GM12878 (cell line): ENCODE measurements at regions not wholly inside any gene's neighbourhood (a gene's known extent, or its start where the extent isn't known, plus 50 kb on each side); places are given as distances from the start of the nearest gene placed in this dataset.

Experiments
- ATAC-seq: fragments of 200-7000 bp; cut with Tn5 transposase; 3 replicates; pipeline ENCODE4 v1.9.1; 2020; ENCODE audit warnings: mild to moderate bottlenecking, moderate library complexity
- BruUV-seq: library from RNA; stranded (reverse); fragments of 400-500 nt; replicated peaks from 2 replicates; lab custom pipeline; 2021; lab: Mats Ljungman, UMichigan
- CTCF ChIA-PET: fragments of 300-600 bp; sonication (Branson Sonifier 250); formaldehyde crosslinking; extraction: SDS; loops from one replicate; lab custom pipeline; 2021; ENCODE audit warnings: inconsistent platforms; lab: Yijun Ruan, JAX
- POLR2A ChIA-PET: fragments of 350-600 bp; formaldehyde crosslinking; extraction: SDS; loops from one replicate; lab custom pipeline; 2021; ENCODE audit warnings: inconsistent platforms; lab: Charles Lee
- RAD21 ChIA-PET: fragments of 300-600 bp; sonication (Branson Sonifier 250); formaldehyde crosslinking; loops from one replicate; lab custom pipeline; 2023; ENCODE audit warnings: antibody characterized with exemption; ENCODE audit not compliant: unreplicated experiment; lab: Charles Lee
- SMC1A ChIA-PET: fragments of 300-600 bp; sonication (Branson Sonifier 250); formaldehyde crosslinking; loops from one replicate; lab custom pipeline; 2023; ENCODE audit not compliant: unreplicated experiment, uncharacterized antibody; lab: Charles Lee
- DNase-seq: peaks from one replicate; pipeline ENCODE4 v3.0.0-alpha.2; 2011; ENCODE audit warnings: low read depth, low spot score
- FAIRE-seq: peaks from 3 replicates; lab custom pipeline; 2011; peaks lifted over from hg19 to GRCh38; lab: Jason Lieb, UNC
- H2AFZ ChIP-seq: 2 replicates; pipeline ENCODE4 v1.6.0; 2011; ENCODE audit warnings: low read depth, low read length, control low read depth; ENCODE audit not compliant: control insufficient read depth
- H3K27ac ChIP-seq: 2 replicates; pipeline ENCODE4 v1.5.1; 2011; ENCODE audit warnings: control low read depth; ENCODE audit not compliant: control insufficient read depth, insufficient read depth
- H3K27me3 ChIP-seq, 2 experiments: replicated peaks in 1 of 2; 2 replicates each; pipeline versions ENCODE4 v1.6.0 to v1.6.1; 2011; ENCODE audit warnings: low read length in 1 of 2; ENCODE audit not compliant: control insufficient read depth in 2 of 2, insufficient read depth in 2 of 2
- H3K36me3 ChIP-seq, 2 experiments: 2 replicates each; pipeline ENCODE4 v1.5.1; 2011; ENCODE audit warnings: low read length in 1 of 2; ENCODE audit not compliant: control insufficient read depth in 2 of 2, insufficient read depth in 2 of 2
- H3K4me1 ChIP-seq: 2 replicates; pipeline ENCODE4 v1.6.1; 2011; ENCODE audit warnings: mild to moderate bottlenecking, low read length, moderate library complexity, mixed read lengths; ENCODE audit not compliant: control insufficient read depth, insufficient read depth
- H3K4me2 ChIP-seq: 2 replicates; pipeline ENCODE4 v1.6.0; 2011; ENCODE audit warnings: control low read depth; ENCODE audit not compliant: control insufficient read depth, insufficient read depth
- H3K4me3 ChIP-seq: fragments of 200-600 bp; sonication (generic); 2 replicates; pipeline ENCODE4 v1.5.1; 2016
- H3K79me2 ChIP-seq: 2 replicates; pipeline ENCODE4 v1.6.0; 2011; ENCODE audit warnings: low read length; ENCODE audit not compliant: control insufficient read depth, insufficient read depth
- H3K9ac ChIP-seq: 2 replicates; pipeline ENCODE4 v1.8.0; 2011; ENCODE audit warnings: low read length, control low read depth, mixed read lengths; ENCODE audit not compliant: control insufficient read depth, insufficient read depth
- H3K9me3 ChIP-seq: replicated peaks from 3 replicates; pipeline ENCODE4 v1.5.1; 2011; ENCODE audit warnings: mild to moderate bottlenecking, low read length; ENCODE audit not compliant: control insufficient read depth, insufficient read depth
- H4K20me1 ChIP-seq: 2 replicates; pipeline ENCODE4 v1.6.0; 2011; ENCODE audit not compliant: control insufficient read depth, insufficient read depth
- CBX3 ChIP-seq: fragments of 200-600 bp; sonication (generic); IDR thresholded peaks from 2 replicates; pipeline ENCODE4 v1.6.1; 2016; ENCODE audit warnings: low read depth, borderline replicate concordance
- CHD2 ChIP-seq: IDR thresholded peaks from 2 replicates; pipeline ENCODE4 v1.6.1; 2011; ENCODE audit warnings: low read depth, low read length, improper control_type of control experiment, borderline replicate concordance
- CHD4 ChIP-seq: fragments of 200-600 bp; sonication (generic); IDR thresholded peaks from 2 replicates; pipeline ENCODE4 v1.6.1; 2016; ENCODE audit warnings: mild to moderate bottlenecking
- CREM ChIP-seq: IDR thresholded peaks from 2 replicates; pipeline ENCODE4 v1.6.1; 2014; ENCODE audit warnings: antibody characterized with exemption, low read depth
- GATAD2B ChIP-seq: fragments of 450-650 bp; conservative IDR thresholded peaks from 2 replicates; pipeline ENCODE4 v1.6.1; 2017; ENCODE audit warnings: low read depth, mild to moderate bottlenecking, moderate library complexity
- IKZF1 ChIP-seq: fragments of 450-650 bp; conservative IDR thresholded peaks from 2 replicates; pipeline ENCODE4 v1.6.1; 2017; ENCODE audit warnings: antibody characterized with exemption, mild to moderate bottlenecking
- IKZF2 ChIP-seq, 2 experiments: fragments of 450-650 bp; IDR thresholded peaks; 2 replicates each; pipeline ENCODE4 v1.6.1; 2017; ENCODE audit warnings: mild to moderate bottlenecking in 2 of 2, moderate library complexity in 2 of 2
- KDM1A ChIP-seq: fragments of 200-600 bp; sonication (generic); IDR thresholded peaks from 2 replicates; pipeline ENCODE4 v1.6.1; 2016; ENCODE audit warnings: borderline replicate concordance
- MEF2A ChIP-seq: IDR thresholded peaks from 2 replicates; pipeline ENCODE4 v1.6.1; 2011; ENCODE audit warnings: low read depth, mild to moderate bottlenecking, low read length, moderate library complexity; ENCODE audit not compliant: insufficient read depth
- MEF2B ChIP-seq: fragments of 450-650 bp; IDR thresholded peaks from 2 replicates; pipeline ENCODE4 v1.6.1; 2018; ENCODE audit warnings: mild to moderate bottlenecking, moderate library complexity; ENCODE audit not compliant: partially characterized antibody, poor library complexity, severe bottlenecking
- MTA2 ChIP-seq: fragments of 450-650 bp; IDR thresholded peaks from 2 replicates; pipeline ENCODE4 v1.6.1; 2016; ENCODE audit warnings: low read depth, mild to moderate bottlenecking, moderate library complexity
- NBN ChIP-seq: fragments of 450-650 bp; IDR thresholded peaks from 2 replicates; pipeline ENCODE4 v1.6.1; 2016
- RUNX3 ChIP-seq: IDR thresholded peaks from 2 replicates; pipeline ENCODE4 v1.6.1; 2012; ENCODE audit warnings: low read length, inconsistent platforms
- SMAD1 ChIP-seq: fragments of 450-650 bp; IDR thresholded peaks from 2 replicates; pipeline ENCODE4 v1.6.1; 2018; ENCODE audit warnings: mild to moderate bottlenecking, low read depth; ENCODE audit not compliant: partially characterized antibody
- STAT3 ChIP-seq: IDR thresholded peaks from 2 replicates; pipeline ENCODE4 v1.6.1; 2011; ENCODE audit warnings: low read depth, low read length, improper control_type of control experiment
- ZNF274 ChIP-seq: IDR thresholded peaks from one replicate; pipeline ENCODE4 v1.8.0; 2011; ENCODE audit not compliant: insufficient read length, insufficient read depth
- ZNF622 ChIP-seq: fragments of 450-650 bp; IDR thresholded peaks from 2 replicates; pipeline ENCODE4 v1.6.1; 2017; ENCODE audit warnings: mild to moderate bottlenecking, inconsistent platforms
- WGBS: methylation state at CpG from one replicate; pipeline ENCODE4 v1.1.6; 2016; ENCODE audit warnings: low lambda C conversion rate; ENCODE audit not compliant: insufficient replicate concordance, insufficient coverage; ENCODE audit errors: missing lambda C conversion rate; 5-methylcytosine and 5-hydroxymethylcytosine counted together
- in situ Hi-C: fragments of 300-500 bp; cut with MboI; formaldehyde crosslinking; loops from 9 replicates; pipeline ENCODE4 v1.14.3; 2018; ENCODE audit warnings: mixed read lengths
- intact Hi-C: fragments of 100-400 bp; cut with micrococcal nuclease; formaldehyde crosslinking; loops from one replicate; pipeline ENCODE4 v1.14.2; 2022; ENCODE audit not compliant: unreplicated experiment
- TF ChIP-seq, protein P1 (sequence below): fragments of 450-650 bp; IDR thresholded peaks from 2 replicates; pipeline ENCODE4 v1.6.1; 2017; ENCODE audit warnings: mild to moderate bottlenecking, low read depth, inconsistent platforms; ENCODE audit not compliant: poor library complexity, severe bottlenecking
- TF ChIP-seq, protein P2 (sequence below): fragments of 450-650 bp; IDR thresholded peaks from 2 replicates; pipeline ENCODE4 v1.6.1; 2018; ENCODE audit warnings: borderline replicate concordance, mild to moderate bottlenecking; ENCODE audit not compliant: partially characterized antibody

DNA sequence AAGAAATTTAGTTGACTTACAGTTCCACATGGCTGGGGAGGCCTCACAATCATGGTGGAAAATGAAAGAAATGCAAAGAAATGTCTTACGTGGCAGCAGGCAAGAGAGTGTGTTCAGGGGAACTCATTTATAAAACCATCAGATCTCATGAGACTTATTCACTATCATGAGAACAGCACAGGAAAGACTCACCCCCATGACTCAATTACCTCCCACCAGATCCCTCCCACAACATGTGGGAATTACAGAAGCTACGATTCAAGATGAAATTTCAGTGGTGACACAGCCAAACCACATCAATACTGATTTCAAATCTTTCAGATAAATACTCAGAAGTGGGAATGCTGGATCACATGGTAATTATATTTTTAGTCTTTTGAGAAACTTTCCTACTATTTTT is 1357.9 kb downstream of the SLITRK5 start:
- no TSS peak for BruUV-seq
- no peak overlapping the region for H3K4me2 ChIP-seq
- H3K9ac ChIP-seq = no peak overlapping the region
- FAIRE-seq (no peak), ATAC-seq (no peak), DNase-seq (no peak)
- no peak overlapping the region for H2AFZ ChIP-seq
- ChIA-PET POLR2A (no interaction called here), SMC1A (interaction anchor here (1.0 kb wide), 1 partner anchor 38 kb away, joined by 3 read pairs; no protein-coding TSS in a partner anchor), CTCF (no interaction called here), RAD21 (no interaction called here)
- no peak for TF ChIP-seq ZNF622
- 0 out of 2 replicates have a peak, but pooled peaks have one; percentile 27 for TF ChIP-seq IKZF1
- TF ChIP-seq NBN = no peak
- TF ChIP-seq GATAD2B = 0 out of 2 replicates have a peak, but pooled peaks have one; percentile 29
- no peak for TF ChIP-seq CREM
- TF ChIP-seq CHD2 = no peak
- TF ChIP-seq IKZF2 (IDR thresholded peaks at IDR 0.05) = peak; percentile 53 to 67; a peak in 3 of 4 replicates
- TF ChIP-seq MTA2 = peak; percentile 34; the same call in 1 of the 2 replicates
- TF ChIP-seq SMAD1 = peak; percentile 37
- no peak for TF ChIP-seq MEF2A
- no peak for TF ChIP-seq CBX3
- TF ChIP-seq ZNF274 = no peak
- TF ChIP-seq RUNX3 = peak; percentile 14; the same call in 1 of the 2 replicates
- no peak for TF ChIP-seq CHD4
- no peak for TF ChIP-seq KDM1A
- TF ChIP-seq STAT3 = no peak
- TF ChIP-seq MEF2B = peak; percentile 71
- TF ChIP-seq, protein P1, sequence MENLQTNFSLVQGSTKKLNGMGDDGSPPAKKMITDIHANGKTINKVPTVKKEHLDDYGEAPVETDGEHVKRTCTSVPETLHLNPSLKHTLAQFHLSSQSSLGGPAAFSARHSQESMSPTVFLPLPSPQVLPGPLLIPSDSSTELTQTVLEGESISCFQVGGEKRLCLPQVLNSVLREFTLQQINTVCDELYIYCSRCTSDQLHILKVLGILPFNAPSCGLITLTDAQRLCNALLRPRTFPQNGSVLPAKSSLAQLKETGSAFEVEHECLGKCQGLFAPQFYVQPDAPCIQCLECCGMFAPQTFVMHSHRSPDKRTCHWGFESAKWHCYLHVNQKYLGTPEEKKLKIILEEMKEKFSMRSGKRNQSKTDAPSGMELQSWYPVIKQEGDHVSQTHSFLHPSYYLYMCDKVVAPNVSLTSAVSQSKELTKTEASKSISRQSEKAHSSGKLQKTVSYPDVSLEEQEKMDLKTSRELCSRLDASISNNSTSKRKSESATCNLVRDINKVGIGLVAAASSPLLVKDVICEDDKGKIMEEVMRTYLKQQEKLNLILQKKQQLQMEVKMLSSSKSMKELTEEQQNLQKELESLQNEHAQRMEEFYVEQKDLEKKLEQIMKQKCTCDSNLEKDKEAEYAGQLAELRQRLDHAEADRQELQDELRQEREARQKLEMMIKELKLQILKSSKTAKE = no peak
- TF ChIP-seq, protein P2, sequence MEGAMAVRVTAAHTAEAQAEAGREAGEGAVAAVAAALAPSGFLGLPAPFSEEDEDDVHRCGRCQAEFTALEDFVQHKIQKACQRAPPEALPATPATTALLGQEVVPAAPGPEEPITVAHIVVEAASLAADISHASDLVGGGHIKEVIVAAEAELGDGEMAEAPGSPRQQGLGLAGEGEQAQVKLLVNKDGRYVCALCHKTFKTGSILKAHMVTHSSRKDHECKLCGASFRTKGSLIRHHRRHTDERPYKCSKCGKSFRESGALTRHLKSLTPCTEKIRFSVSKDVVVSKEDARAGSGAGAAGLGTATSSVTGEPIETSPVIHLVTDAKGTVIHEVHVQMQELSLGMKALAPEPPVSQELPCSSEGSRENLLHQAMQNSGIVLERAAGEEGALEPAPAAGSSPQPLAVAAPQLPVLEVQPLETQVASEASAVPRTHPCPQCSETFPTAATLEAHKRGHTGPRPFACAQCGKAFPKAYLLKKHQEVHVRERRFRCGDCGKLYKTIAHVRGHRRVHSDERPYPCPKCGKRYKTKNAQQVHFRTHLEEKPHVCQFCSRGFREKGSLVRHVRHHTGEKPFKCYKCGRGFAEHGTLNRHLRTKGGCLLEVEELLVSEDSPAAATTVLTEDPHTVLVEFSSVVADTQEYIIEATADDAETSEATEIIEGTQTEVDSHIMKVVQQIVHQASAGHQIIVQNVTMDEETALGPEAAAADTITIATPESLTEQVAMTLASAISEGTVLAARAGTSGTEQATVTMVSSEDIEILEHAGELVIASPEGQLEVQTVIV = no peak
- in situ Hi-C loops = no loop called here
- no peak overlapping the region for H3K27ac ChIP-seq
- WGBS = 36% methylated on average over 2 of the region's 2 CpGs
- H3K79me2 ChIP-seq = no peaks in the 10 kb centered on the region
- H3K36me3 ChIP-seq = no peaks in the 10 kb centered on the region
- H3K4me3 ChIP-seq = no peak overlapping the region
- H3K4me1 ChIP-seq = no peaks in the 10 kb centered on the region
- H3K9me3 ChIP-seq = no peaks in the 10 kb centered on the region
- H3K27me3 ChIP-seq = no peaks in the 10 kb centered on the region
- intact Hi-C loops = no loop called here
- H4K20me1 ChIP-seq = no peaks in the 10 kb centered on the region
